ENCODE measurements at regions not wholly inside any gene's neighbourhood (a gene's known extent, or its start where the extent isn't known, plus 50 kb on each side); places are given as distances from the start of the nearest gene placed in this dataset.

- TF ChIP-seq, protein P1, sequence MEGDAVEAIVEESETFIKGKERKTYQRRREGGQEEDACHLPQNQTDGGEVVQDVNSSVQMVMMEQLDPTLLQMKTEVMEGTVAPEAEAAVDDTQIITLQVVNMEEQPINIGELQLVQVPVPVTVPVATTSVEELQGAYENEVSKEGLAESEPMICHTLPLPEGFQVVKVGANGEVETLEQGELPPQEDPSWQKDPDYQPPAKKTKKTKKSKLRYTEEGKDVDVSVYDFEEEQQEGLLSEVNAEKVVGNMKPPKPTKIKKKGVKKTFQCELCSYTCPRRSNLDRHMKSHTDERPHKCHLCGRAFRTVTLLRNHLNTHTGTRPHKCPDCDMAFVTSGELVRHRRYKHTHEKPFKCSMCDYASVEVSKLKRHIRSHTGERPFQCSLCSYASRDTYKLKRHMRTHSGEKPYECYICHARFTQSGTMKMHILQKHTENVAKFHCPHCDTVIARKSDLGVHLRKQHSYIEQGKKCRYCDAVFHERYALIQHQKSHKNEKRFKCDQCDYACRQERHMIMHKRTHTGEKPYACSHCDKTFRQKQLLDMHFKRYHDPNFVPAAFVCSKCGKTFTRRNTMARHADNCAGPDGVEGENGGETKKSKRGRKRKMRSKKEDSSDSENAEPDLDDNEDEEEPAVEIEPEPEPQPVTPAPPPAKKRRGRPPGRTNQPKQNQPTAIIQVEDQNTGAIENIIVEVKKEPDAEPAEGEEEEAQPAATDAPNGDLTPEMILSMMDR (IDR thresholded peaks at IDR 0.05) = no peak
- no peak for TF ChIP-seq POLR2A (IDR thresholded peaks at IDR 0.05)
These were observed 68.9 kb upstream of the TRAM1L1 start for GRCh38 chr4:117154251-117154650.

Data from lower leg skin (tissue), 3 donors.